ENCODE measurements at regions not wholly inside any gene's neighbourhood (a gene's known extent, or its start where the extent isn't known, plus 50 kb on each side); places are given as distances from the start of the nearest gene placed in this dataset.
A peak's percentile ranks its signal among the peaks of the same experiment; 100 is the strongest.

- H4K20me1 ChIP-seq (ENCODE audit: control insufficient read depth, extremely low read depth, insufficient read depth, low read length) = no peaks in the 10 kb centered on the region
- FAIRE-seq (peak; percentile 71), DNase-seq (ENCODE audit: low read depth, low spot score) (peak; percentile 53)
- H3K9ac ChIP-seq (ENCODE audit: control insufficient read depth, extremely low read depth, insufficient read depth, low read length) = no peak overlapping the region
- H3K36me3 ChIP-seq (ENCODE audit: control insufficient read depth in 2 of 2, extremely low read depth in 1 of 2, insufficient read depth in 2 of 2, low read length in 2 of 2) = no peaks in the 10 kb centered on the region
- dilution Hi-C loops (cut with MboI; ENCODE audit: extremely low pct_ligation_motif_present, low sequenced_read_pairs) = no loop called here
- TF ChIP-seq CTCF (optimal IDR thresholded peaks at IDR 0.05 in 1 of 3, IDR thresholded peaks at IDR 0.05 in 1 of 3, conservative IDR thresholded peaks at IDR 0.05 in 1 of 3; ENCODE audit: extremely low read depth in 1 of 3, insufficient read depth in 2 of 3, low read length in 3 of 3) (no peak), EZH2 (IDR thresholded peaks at IDR 0.05; ENCODE audit: low read length) (no peak)
- H3K79me2 ChIP-seq (ENCODE audit: control insufficient read depth, insufficient read depth, low read length) = no peaks in the 10 kb centered on the region
- H3K27me3 ChIP-seq (ENCODE audit: control insufficient read depth, extremely low read depth, insufficient read depth, low read length) = peaks cover 37% of the 10 kb centered on the region
- H3K9me3 ChIP-seq (ENCODE audit: control insufficient read depth, low read depth, low read length) = peaks cover 4% of the 10 kb centered on the region
- H2AFZ ChIP-seq (ENCODE audit: control insufficient read depth, low read length) = no peak overlapping the region
- no peaks in the 10 kb centered on the region for H3K9me1 ChIP-seq (ENCODE audit: control insufficient read depth, extremely low read depth, insufficient read depth, low read length)
- no peaks in the 10 kb centered on the region for H3K4me1 ChIP-seq (ENCODE audit: control insufficient read depth, extremely low read depth, insufficient read depth, low read length)
- H3K4me2 ChIP-seq (ENCODE audit: control insufficient read depth, extremely low read depth, insufficient read depth, low read depth, low read length) = no peak overlapping the region
- no peak overlapping the region for H3K27ac ChIP-seq (ENCODE audit: control insufficient read depth, insufficient read depth, low read length)
- H3K4me3 ChIP-seq (ENCODE audit: control insufficient read depth in 2 of 3, extremely low read depth in 1 of 3, insufficient read depth in 2 of 3, low read depth in 1 of 3, low read length in 3 of 3) = no peak overlapping the region
These were observed 167.1 kb downstream of the LYPLAL1 start for GRCh38 chr1:219340796-219341195.

GRCh38 chr1:219339466-219339865 is 165.8 kb downstream of the LYPLAL1 start:
- Histone ChIP-seq H3K9me3 (ENCODE audit: control insufficient read depth, low read depth, low read length) (no peaks in the 10 kb centered on the region), H3K79me2 (ENCODE audit: control insufficient read depth, insufficient read depth, low read length) (no peaks in the 10 kb centered on the region), H3K27me3 (ENCODE audit: control insufficient read depth, extremely low read depth, insufficient read depth, low read length) (peaks cover 34% of the 10 kb centered on the region), H3K4me3 (ENCODE audit: control insufficient read depth in 2 of 3, extremely low read depth in 1 of 3, insufficient read depth in 2 of 3, low read depth in 1 of 3, low read length in 3 of 3) (no peak overlapping the region), H3K9ac (ENCODE audit: control insufficient read depth, extremely low read depth, insufficient read depth, low read length) (no peak overlapping the region), H3K36me3 (ENCODE audit: control insufficient read depth in 2 of 2, extremely low read depth in 1 of 2, insufficient read depth in 2 of 2, low read length in 2 of 2) (no peaks in the 10 kb centered on the region), H3K9me1 (ENCODE audit: control insufficient read depth, extremely low read depth, insufficient read depth, low read length) (no peaks in the 10 kb centered on the region), H2AFZ (ENCODE audit: control insufficient read depth, low read length) (no peak overlapping the region), H3K4me2 (ENCODE audit: control insufficient read depth, extremely low read depth, insufficient read depth, low read depth, low read length) (no peak overlapping the region), H3K27ac (ENCODE audit: control insufficient read depth, insufficient read depth, low read length) (no peak overlapping the region), H4K20me1 (ENCODE audit: control insufficient read depth, extremely low read depth, insufficient read depth, low read length) (no peaks in the 10 kb centered on the region), H3K4me1 (ENCODE audit: control insufficient read depth, extremely low read depth, insufficient read depth, low read length) (no peaks in the 10 kb centered on the region)
- dilution Hi-C loops (cut with MboI; ENCODE audit: extremely low pct_ligation_motif_present, low sequenced_read_pairs) = no loop called here
- DNase-seq (ENCODE audit: low read depth, low spot score) (no peak), FAIRE-seq (no peak)
- TF ChIP-seq EZH2 (IDR thresholded peaks at IDR 0.05; ENCODE audit: low read length) (no peak), CTCF (optimal IDR thresholded peaks at IDR 0.05 in 1 of 3, IDR thresholded peaks at IDR 0.05 in 1 of 3, conservative IDR thresholded peaks at IDR 0.05 in 1 of 3; ENCODE audit: extremely low read depth in 1 of 3, insufficient read depth in 2 of 3, low read length in 3 of 3) (no peak)
